Neural progenitor cell (in vitro differentiated cells): ENCODE measurements at regions not wholly inside any gene's neighbourhood (a gene's known extent, or its start where the extent isn't known, plus 50 kb on each side); places are given as distances from the start of the nearest gene placed in this dataset.

ENCODE experiments used
- CTCF ChIP-seq: fragments of 200-600 bp; sonication (generic); IDR thresholded peaks from 2 replicates; pipeline ENCODE4 v1.5.1; 2017; ENCODE audit warnings: antibody characterized with exemption, mild to moderate bottlenecking
- EZH2 ChIP-seq: fragments of 200-600 bp; sonication (generic); IDR thresholded peaks from 2 replicates; pipeline ENCODE4 v1.6.1; 2017; ENCODE audit warnings: antibody characterized with exemption, mild to moderate bottlenecking, moderate library complexity
- EZH2phosphoT487 ChIP-seq: fragments of 200-600 bp; sonication (generic); IDR thresholded peaks from 2 replicates; pipeline ENCODE4 v1.6.1; 2017; ENCODE audit warnings: antibody characterized with exemption

GRCh38 chr15:95944193-95944592 is 386.3 kb upstream of the NR2F2 start:
- TF ChIP-seq CTCF (no peak), EZH2phosphoT487 (no peak), EZH2 (no peak)
